Left ventricle myocardium inferior (tissue), 1 donor: ENCODE measurements at regions not wholly inside any gene's neighbourhood (a gene's known extent, or its start where the extent isn't known, plus 50 kb on each side); places are given as distances from the start of the nearest gene placed in this dataset.

Experiments
- DNase-seq: peaks from one replicate; pipeline ENCODE4 v3.0.0-alpha.2; 2020
- H3K27ac ChIP-seq: fragments of 200-600 bp; replicated peaks from 2 replicates; pipeline ENCODE4 v1.8.0; 2021
- H3K27me3 ChIP-seq: fragments of 200-600 bp; 2 replicates; pipeline ENCODE4 v1.8.0; 2021; ENCODE audit warnings: low read depth
- H3K36me3 ChIP-seq: fragments of 200-600 bp; 2 replicates; pipeline ENCODE4 v1.8.0; 2021
- H3K4me1 ChIP-seq: fragments of 200-600 bp; 2 replicates; pipeline ENCODE4 v1.8.0; 2021
- H3K4me3 ChIP-seq: fragments of 200-600 bp; 2 replicates; pipeline ENCODE4 v1.8.0; 2021; ENCODE audit warnings: mild to moderate bottlenecking, moderate library complexity
- H3K9me3 ChIP-seq: fragments of 200-600 bp; replicated peaks from 2 replicates; pipeline ENCODE4 v1.8.0; 2021
- CTCF ChIP-seq: fragments of 200-600 bp; IDR thresholded peaks from 2 replicates; pipeline ENCODE4 v1.8.0; 2021; ENCODE audit warnings: antibody characterized with exemption, mild to moderate bottlenecking, borderline replicate concordance
- intact Hi-C: fragments of 100-400 bp; cut with micrococcal nuclease; formaldehyde crosslinking; loops from one replicate; pipeline ENCODE4 v1.11.0; 2022
- donor health status: DM: no; HTN: yes; CAD: no; lungs with severe emphysema.

GRCh38 chr4:111011458-111011857, 388.6 kb upstream of the PITX2 start:
- TF ChIP-seq CTCF: no peak
- Histone ChIP-seq H3K27ac (no peak overlapping the region), H3K4me3 (no peak overlapping the region)

GRCh38 chr4:111013846-111014245, 391.0 kb upstream of the PITX2 start:
- H3K27me3 ChIP-seq: no peaks in the 10 kb centered on the region
- intact Hi-C loops: no loop called here
- no peaks in the 10 kb centered on the region for H3K9me3 ChIP-seq
- TF ChIP-seq CTCF: no peak
- no peak for DNase-seq
- H3K27ac ChIP-seq: no peak overlapping the region
- no peaks in the 10 kb centered on the region for H3K36me3 ChIP-seq
- no peaks in the 10 kb centered on the region for H3K4me1 ChIP-seq
- H3K4me3 ChIP-seq: no peak overlapping the region

More at GRCh38 chr4:111011458-111011857, 388.6 kb upstream of the PITX2 start:
- no peaks in the 10 kb centered on the region for H3K9me3 ChIP-seq
- no peaks in the 10 kb centered on the region for H3K4me1 ChIP-seq
- intact Hi-C loops: no loop called here
- no peaks in the 10 kb centered on the region for H3K36me3 ChIP-seq
- DNase-seq: no peak
- no peaks in the 10 kb centered on the region for H3K27me3 ChIP-seq

- no peaks in the 10 kb centered on the region for H3K36me3 ChIP-seq
- no peak for TF ChIP-seq CTCF
- H3K27ac ChIP-seq: no peak overlapping the region
- intact Hi-C loops: no loop called here
- no peaks in the 10 kb centered on the region for H3K27me3 ChIP-seq
- DNase-seq: no peak
- H3K4me3 ChIP-seq: no peak overlapping the region
- no peaks in the 10 kb centered on the region for H3K9me3 ChIP-seq
- H3K4me1 ChIP-seq: no peaks in the 10 kb centered on the region
Observed at GRCh38 chr4:111014537-111014936, 391.7 kb upstream of the PITX2 start.

GRCh38 chr4:111016416-111016815, 393.5 kb upstream of the PITX2 start:
- intact Hi-C loops: no loop called here
- Histone ChIP-seq H3K4me3 (no peak overlapping the region), H3K27me3 (no peaks in the 10 kb centered on the region), H3K9me3 (no peaks in the 10 kb centered on the region), H3K4me1 (no peaks in the 10 kb centered on the region), H3K27ac (no peak overlapping the region), H3K36me3 (no peaks in the 10 kb centered on the region)
- DNase-seq: no peak
- TF ChIP-seq CTCF: no peak

- Histone ChIP-seq H3K27ac (no peak overlapping the region), H3K9me3 (no peaks in the 10 kb centered on the region), H3K36me3 (no peaks in the 10 kb centered on the region), H3K4me1 (no peaks in the 10 kb centered on the region), H3K27me3 (no peaks in the 10 kb centered on the region), H3K4me3 (no peak overlapping the region)
- no peak for DNase-seq
- intact Hi-C loops: no loop called here
- TF ChIP-seq CTCF: no peak
Observed at GRCh38 chr4:111018216-111018615, 395.3 kb upstream of the PITX2 start.

GRCh38 chr4:111020476-111020875, 397.6 kb upstream of the PITX2 start:
- no peak for DNase-seq
- Histone ChIP-seq H3K27ac (no peak overlapping the region), H3K4me1 (no peaks in the 10 kb centered on the region), H3K4me3 (no peak overlapping the region), H3K36me3 (no peaks in the 10 kb centered on the region), H3K27me3 (no peaks in the 10 kb centered on the region), H3K9me3 (no peaks in the 10 kb centered on the region)
- intact Hi-C loops: no loop called here
- TF ChIP-seq CTCF: no peak
